Hematopoietic multipotent progenitor cell treated with erythropoietin and hydrocortisone succinate and interleukin-3 and kit ligand, for 8 days (in vitro differentiated cells): ENCODE measurements at regions not wholly inside any gene's neighbourhood (a gene's known extent, or its start where the extent isn't known, plus 50 kb on each side); places are given as distances from the start of the nearest gene placed in this dataset.
"Not testable (repeated sequence)": the region's sequence is repeated elsewhere in the genome, so short reads cannot be mapped to it uniquely, and the experiment has no call there.

Source experiments
- DNase-seq: peaks from one replicate; pipeline ENCODE4 v3.0.0-alpha.2; 2015

- DNase-seq: no peak
Observed at GRCh38 chr7:153701678-153702077, 350.5 kb upstream of the DPP6 start.

- DNase-seq: not testable (repeated sequence)
Observed at GRCh38 chr7:153723892-153724291, 328.3 kb upstream of the DPP6 start.

GRCh38 chr7:153731504-153731903 is 320.7 kb upstream of the DPP6 start:
- not testable (repeated sequence) for DNase-seq

GRCh38 chr7:153743434-153743833 is 308.8 kb upstream of the DPP6 start:
- DNase-seq: not testable (repeated sequence)

- not testable (repeated sequence) for DNase-seq
Observed at GRCh38 chr7:153747969-153748368, 304.2 kb upstream of the DPP6 start.

- not testable (repeated sequence) for DNase-seq
Observed at GRCh38 chr7:153748885-153749284, 303.3 kb upstream of the DPP6 start.

- DNase-seq: not testable (repeated sequence)
Observed at GRCh38 chr7:153765869-153766268, 286.3 kb upstream of the DPP6 start.

- DNase-seq: not testable (repeated sequence)
Observed at GRCh38 chr7:153766926-153767325, 285.3 kb upstream of the DPP6 start.

GRCh38 chr7:153772966-153773365 is 279.2 kb upstream of the DPP6 start:
- no peak for DNase-seq

- DNase-seq: not testable (repeated sequence)
Observed at GRCh38 chr7:153776940-153777339, 275.3 kb upstream of the DPP6 start.

- DNase-seq: not testable (repeated sequence)
Observed at GRCh38 chr7:153797363-153797762, 254.8 kb upstream of the DPP6 start.

- no peak for DNase-seq
Observed at GRCh38 chr7:153808117-153808516, 244.1 kb upstream of the DPP6 start.

- no peak for DNase-seq
Observed at GRCh38 chr7:153829525-153829924, 222.7 kb upstream of the DPP6 start.

- DNase-seq: no peak
Observed at GRCh38 chr7:153832160-153832559, 220.0 kb upstream of the DPP6 start.

GRCh38 chr7:153835103-153835502 is 217.1 kb upstream of the DPP6 start:
- no peak for DNase-seq

GRCh38 chr7:153835712-153836265 is 216.4 kb upstream of the DPP6 start:
- DNase-seq: no peak

- DNase-seq: no peak
Observed at GRCh38 chr7:153838591-153838990, 213.6 kb upstream of the DPP6 start.

GRCh38 chr7:153840861-153841260 is 211.3 kb upstream of the DPP6 start:
- no peak for DNase-seq

- no peak for DNase-seq
Observed at GRCh38 chr7:153847828-153848227, 204.4 kb upstream of the DPP6 start.

GRCh38 chr7:153852261-153852660 is 199.9 kb upstream of the DPP6 start:
- DNase-seq: no peak

- DNase-seq: no peak
Observed at GRCh38 chr7:153858355-153858754, 193.8 kb upstream of the DPP6 start.

- DNase-seq: no peak
Observed at GRCh38 chr7:153859239-153859638, 193.0 kb upstream of the DPP6 start.

GRCh38 chr7:153886506-153887441 is 165.4 kb upstream of the DPP6 start:
- DNase-seq: no peak
